Stimulated activated CD8-positive, alpha-beta memory T cell treated with anti-CD3 and anti-CD28 coated beads, Interleukin-15, amount 100 ng/mL, for 48 hours (primary cell): ENCODE measurements at regions not wholly inside any gene's neighbourhood (a gene's known extent, or its start where the extent isn't known, plus 50 kb on each side); places are given as distances from the start of the nearest gene placed in this dataset.
"Not testable (repeated sequence)": the region's sequence is repeated elsewhere in the genome, so short reads cannot be mapped to it uniquely, and the experiment has no call there.

ENCODE experiments used
- DNase-seq, 2 donors: peaks; one replicate each; pipeline ENCODE4 v3.0.0-alpha.2; 2020; ENCODE audit warnings: low read depth in 2 of 2

DNA sequence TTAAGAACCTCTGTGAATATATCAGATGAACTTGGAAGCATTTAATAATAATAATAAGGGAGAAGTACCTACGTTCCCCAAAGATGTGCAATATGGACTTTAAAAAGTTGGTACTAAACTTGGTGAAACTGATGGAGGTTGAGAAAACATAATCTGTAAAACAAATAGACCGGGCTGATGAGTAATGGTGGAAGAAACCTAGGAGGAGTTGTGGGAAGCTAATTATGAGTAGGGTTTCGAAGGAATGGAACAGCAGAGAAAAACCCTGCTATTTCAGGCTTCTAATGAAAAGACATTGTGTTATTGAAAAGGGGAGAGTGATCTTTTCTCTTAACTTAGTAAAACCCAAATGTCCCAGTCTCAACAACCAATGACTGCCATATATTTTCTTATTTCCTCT, 229.3 kb downstream of the PCSK1 start:
- no peak for DNase-seq

DNA sequence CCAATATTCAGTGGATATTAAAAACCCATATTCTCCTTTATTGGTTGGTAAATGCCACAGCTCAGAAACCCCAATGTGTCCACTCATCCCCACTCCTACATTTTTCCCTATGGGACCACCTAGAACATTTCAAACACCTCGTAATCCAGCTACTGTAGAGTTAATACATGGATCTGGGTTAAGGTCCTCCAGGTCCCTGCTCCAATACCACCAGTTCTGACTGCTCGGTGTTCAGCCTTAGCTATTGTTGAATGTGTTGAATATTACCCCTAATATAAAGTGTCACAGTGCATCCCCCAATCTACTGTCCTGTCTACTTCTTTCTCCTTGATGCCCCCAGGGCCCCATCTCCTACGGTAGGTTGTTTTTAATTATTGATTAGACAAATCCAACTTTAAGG, 231.5 kb downstream of the PCSK1 start:
- no peak for DNase-seq

DNA sequence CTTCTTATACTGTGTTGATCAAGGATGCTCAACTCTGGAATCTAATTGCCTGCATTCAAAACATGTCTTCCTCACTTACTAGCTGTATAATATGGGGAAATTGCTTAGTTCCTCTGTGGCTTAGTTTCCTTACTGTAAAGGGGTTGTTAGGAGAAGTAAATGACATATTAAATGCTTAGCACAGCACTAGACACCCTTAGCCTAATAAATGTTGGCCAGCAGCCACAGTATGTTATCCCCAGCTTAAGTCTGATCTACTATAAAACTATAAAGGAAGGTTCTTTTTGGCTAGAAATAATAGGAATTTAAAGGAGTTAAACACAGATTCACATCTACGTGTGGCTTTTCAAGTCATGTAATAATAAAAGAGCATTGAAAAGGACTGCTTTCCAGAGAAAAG, 232.4 kb downstream of the PCSK1 start:
- no peak for DNase-seq

DNA sequence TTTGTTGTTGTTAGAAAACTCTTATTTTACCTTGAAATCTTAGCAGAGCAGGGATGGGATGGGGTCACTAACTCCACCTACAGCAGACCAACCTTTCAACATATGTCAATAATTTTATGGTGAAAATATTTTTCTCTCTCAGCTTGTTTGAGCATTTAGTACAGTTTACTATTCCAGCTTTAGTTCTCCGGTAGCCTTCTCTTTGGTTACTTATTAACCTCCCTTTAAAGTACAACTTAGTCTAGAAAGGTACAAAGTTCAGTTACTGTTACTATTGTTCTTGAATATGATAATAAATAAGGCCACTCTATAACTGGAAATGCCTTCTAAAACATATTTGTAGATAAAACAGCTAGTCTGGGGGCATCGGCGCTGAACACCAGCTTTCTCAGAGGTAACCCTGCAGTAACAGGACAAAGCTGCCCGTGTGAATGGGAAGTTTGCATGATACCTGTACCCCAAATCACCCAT, 233.3 kb downstream of the PCSK1 start:
- no peak for DNase-seq

DNA sequence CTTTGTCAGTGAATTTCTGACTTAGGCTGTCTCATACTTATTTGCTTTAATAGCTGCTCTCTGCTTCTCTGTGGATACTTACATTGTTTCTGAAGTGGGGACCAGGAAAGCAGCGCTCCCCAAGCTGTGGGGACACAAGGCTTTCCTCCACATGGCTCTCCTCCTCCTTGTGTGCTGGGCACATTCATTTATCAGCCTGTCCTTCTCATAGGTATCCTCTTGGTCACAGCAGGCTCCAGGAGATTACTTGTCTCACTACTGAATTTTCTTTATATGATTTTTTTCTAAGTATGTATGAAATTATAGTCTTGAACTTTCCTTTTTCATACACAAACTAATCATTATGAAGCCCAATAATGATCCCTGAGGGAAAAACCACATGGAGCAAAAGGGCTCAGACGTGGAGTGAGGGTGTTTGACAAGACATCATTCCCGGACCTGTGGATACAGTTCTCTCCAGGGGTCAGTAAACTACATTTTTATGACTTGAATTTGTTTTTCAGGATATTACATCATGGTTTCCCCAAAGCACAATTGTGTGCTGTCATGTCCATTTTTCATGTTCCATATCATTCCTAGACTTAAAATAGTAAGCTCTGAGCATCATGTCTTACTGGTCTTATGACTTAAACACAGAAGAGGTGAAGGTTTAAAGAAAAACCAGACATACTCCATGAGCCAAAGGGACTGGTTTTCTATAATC, 234.5 kb downstream of the PCSK1 start:
- no peak for DNase-seq

DNA sequence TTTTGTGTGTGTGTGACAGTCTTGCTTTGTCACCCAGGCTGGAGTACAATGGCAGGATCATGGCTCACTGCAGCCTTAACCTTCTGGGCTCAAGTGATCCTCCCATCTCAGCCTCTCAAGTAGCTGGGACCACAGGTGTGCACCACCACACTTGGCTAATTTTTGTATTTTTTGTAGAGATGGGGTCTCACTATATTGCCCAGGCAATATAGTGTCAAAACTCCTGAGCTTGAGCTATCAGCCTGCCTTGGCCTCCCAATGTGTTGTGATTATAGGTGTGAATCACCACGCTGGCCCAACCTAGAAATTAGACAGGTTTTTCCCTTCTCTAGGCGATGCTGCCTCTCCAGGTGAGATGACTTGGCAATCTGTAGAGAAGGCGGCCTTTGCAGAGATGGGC, 235.3 kb downstream of the PCSK1 start:
- DNase-seq, result not testable (repeated sequence)

DNA sequence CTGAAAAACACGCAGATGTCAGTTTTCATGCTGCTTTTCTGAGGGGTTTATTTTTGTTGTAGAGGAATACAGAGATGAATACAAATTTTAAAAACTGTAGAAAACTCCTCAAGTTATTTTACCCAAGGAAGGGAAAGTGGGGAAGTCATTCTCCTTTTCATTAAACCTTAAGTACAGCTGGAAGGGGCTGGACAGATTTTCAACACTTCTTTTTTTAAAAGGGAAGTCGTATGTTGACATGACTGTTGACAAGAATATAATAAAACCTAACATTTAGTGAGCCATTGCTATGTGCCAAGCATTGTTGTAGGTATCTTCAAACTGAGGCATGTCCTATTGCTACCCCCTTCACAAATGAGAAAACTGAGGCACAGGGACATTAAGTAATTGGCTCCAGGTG, 235.7 kb upstream of the ELL2 start:
- DNase-seq, result no peak

DNA sequence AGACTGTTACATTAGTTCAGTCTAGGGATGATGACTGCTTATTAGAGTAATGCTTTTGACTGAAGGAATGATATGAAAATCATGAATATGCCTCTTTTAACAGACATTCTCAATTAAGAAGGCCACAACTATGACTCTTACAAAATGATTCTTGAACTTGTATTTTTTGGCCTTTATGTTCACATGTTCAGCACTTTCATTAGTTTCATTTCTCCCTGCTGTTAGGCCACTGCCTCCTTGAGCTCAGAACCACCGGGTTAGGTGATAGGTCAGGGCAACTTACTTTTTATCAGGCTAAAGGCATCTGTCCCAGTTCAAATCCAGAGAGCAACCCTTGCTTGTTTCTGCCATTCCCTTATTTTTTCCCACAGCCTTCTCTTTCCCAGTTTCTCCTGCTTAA, 235.2 kb upstream of the ELL2 start:
- no peak for DNase-seq

DNA sequence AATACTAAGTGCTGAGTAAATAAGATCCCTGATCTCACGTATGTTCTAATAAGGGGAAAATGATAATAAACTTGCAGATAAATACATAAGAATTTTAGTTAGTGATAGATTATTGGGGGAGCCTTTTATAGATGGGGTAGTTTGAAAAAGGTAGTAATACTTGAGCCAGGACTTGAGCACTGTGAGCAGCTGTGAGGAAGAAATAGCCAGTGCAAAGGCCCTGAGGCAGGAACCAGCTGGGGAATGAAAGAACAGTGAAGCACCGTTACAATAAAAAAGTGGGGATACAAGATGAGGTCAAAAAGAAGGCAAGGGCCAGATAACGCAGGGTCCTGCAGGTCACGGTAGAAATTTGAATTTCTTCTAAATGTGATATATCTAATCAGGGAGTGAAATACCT, 234.8 kb upstream of the ELL2 start:
- no peak for DNase-seq

DNA sequence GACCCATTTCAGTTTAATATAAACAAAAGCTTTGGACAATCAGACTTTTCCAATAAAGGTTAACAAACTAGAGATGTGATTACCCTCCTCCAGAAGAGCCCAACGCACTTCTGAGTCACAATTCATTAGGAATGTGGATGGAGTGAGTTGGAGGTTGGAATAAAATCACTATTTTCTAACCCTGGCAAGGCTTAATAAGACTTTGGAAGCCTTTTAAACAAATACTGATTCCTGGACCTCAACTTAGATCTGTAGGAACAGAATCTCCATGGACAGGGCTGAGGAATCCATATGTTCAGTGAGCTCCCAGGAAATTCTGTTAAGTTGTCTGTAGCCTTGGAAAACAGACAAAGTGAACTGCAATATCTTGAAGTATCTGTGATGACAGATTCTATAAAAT, 233.5 kb upstream of the ELL2 start:
- no peak for DNase-seq

DNA sequence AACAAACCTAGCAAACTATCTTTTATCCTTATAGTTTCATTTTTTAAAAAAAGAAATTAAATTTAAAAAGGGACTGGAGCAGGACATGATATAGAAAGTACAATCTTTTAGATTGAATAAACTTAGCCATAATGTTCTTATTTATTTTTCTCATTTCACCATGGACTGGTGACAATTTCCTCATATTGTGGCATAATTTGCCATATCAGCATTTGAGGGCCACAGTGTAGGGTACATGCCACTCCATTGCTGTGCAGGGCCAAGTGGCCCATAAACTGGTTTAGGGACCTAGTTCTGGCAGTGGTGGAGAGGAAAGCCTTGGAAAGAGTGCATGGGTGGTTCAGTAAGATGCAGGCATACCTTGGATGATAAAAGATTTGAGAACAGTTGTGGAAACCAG, 232.9 kb upstream of the ELL2 start:
- DNase-seq, result no peak

DNA sequence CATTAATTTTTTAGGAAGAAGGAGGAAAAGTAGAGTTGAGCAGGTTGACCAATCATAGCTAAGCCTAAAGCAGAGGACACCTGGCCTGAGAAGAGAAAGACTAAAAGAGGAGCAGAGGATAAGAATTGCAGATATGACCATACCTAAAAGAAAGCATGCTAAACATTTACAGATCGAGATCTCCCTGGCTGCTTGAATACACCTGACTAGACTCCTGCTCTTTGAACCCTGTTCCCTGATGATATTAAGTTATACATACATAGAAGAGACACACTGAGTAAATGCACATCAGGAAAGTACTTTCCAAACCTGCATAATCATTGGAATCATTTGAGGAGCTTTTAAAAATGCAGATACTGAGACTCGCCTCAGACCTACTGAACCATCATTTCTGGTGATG, 232.3 kb upstream of the ELL2 start:
- DNase-seq, result no peak

DNA sequence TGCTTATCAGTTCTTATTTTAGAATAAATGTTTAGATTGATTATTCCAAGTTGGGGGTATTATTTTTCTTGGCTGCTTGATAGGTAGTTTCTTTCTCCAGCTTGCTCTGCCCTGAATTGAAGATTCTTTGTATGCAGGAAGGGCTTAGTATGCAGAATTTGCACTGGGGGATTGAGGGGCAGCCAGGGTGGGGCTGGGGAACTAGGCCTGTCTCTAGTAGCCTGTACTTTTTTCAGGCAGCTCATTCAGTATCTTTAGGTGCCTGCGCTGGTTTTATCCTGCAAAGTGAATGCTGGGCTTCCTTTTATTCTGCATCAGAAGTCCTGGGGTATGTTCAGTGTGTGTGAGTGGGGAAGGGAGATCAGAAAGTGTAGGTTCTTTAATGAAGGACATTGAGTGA, 228.3 kb upstream of the ELL2 start:
- DNase-seq, result no peak

DNA sequence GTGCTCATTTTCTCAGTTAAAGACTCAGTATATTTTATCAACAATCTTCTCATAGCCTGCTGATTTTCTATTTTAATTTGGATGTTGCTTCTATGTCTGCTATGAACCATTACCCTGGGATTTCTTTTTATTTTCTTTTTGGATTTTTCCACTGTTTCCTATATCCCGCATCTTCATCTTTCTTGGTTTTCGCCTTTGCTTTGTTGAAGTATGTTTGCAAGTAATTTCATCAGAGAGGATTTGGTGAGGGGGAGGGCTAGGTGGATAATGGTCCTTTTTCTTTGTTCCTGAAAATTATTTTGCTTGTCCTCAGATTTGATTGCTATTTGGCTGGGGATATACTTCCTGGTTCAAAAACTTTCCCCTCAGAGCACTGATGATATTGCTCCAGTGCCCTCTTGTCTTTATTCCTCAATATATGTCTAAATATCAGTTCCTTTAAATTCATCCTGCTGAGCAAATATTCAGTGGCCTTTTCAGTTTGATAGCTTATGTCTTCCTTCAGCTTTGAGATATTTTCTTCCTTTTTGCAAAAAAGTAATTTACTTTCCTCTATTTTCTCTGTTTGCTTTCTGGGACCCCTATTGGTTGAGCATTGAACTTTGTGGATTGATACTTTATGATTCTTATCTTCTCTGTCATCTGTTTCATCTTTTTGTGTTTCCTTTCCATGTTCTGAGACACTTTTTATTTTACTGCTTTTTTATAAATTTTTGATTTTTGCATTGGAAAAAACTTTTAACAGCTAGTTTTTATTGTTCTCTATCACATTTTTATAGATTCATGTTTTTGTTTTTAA, 227.6 kb upstream of the ELL2 start:
- DNase-seq, result no peak

DNA sequence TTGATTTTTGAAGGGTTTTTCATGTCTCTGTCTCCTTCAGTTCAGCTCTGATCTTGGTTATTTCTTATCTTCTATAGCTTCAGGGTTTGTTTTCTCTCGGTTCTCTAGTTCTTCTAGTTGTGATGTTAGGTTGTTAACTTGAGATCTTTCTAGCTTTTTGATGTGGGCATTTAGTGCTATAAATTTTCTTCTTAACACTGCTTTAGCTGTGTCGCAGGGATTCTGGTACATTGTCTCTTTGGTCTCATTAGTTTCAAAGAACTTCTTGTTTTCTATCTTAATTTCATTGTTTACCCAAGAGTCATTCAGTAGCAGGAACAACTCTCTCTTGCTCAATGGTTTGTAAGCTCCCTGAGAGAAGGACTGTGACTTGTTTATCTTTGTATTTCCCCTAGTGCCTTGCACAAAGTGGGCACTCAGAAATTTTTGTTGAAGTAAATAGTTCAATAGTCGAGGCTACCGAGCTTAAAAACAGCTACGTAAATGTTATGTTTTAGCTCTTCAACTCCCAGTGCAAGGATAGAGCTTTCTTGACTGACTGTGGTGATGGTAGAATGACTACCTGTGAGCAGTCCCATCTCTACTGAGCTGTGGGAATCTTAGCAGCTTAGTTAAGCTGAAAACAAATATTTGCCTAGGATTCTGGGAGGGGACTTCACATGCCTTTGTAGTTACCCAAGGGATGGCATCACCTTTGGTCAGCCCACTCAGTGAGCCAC, 225.8 kb upstream of the ELL2 start:
- DNase-seq, result no peak

DNA sequence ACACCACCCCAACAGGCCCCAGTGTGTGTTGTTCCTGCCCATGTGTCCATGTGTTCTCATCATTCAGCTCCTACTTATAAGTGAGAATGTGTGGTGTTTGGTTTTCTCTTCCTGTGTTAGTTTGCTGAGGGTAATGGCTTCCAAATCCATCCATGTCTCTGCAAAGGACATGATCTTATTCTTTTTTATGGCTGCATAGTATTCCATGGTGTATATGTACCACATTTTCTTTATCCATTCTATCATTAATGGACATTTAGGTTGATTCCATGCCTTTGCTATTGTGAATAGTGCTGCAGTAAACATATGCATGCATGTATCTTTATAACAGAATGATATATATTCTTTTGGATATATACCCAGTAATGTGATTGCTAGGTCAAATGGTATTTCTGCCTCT, 222.9 kb upstream of the ELL2 start:
- DNase-seq, result not testable (repeated sequence)

DNA sequence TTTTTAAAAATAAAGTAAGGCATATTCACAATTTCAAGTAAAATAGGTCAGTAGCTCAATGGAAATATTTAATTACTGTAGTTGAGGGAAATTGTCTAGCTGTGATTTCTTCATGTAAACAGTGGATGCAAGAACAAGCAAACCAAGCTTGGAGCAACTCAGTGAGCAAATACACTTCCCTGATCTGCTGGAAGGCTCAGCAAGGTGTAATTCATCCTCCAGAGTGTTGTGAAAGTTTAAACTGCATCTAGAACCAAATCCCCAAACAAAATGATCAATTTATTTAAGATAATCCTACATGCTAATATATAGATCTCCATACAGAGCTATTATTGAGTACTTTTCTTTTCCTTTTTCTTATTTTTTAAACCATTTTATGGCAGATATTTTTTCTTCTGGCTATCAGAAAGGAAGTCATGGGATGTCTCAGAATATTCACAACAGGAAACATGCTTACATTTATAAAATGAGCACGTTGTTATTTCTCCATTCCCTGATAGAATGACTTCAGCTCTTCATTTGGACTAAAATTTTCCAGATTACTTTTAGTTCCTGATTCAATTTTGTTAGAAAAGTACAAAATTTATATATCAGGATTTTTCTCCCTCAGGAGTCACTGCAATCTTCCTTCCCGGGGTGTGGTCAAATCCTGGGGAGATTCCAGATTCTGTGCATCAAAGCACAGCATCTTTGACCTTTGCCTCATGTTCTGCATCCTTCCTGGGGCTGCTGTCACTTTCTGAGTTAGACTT, 219.2 kb upstream of the ELL2 start:
- DNase-seq, result no peak

DNA sequence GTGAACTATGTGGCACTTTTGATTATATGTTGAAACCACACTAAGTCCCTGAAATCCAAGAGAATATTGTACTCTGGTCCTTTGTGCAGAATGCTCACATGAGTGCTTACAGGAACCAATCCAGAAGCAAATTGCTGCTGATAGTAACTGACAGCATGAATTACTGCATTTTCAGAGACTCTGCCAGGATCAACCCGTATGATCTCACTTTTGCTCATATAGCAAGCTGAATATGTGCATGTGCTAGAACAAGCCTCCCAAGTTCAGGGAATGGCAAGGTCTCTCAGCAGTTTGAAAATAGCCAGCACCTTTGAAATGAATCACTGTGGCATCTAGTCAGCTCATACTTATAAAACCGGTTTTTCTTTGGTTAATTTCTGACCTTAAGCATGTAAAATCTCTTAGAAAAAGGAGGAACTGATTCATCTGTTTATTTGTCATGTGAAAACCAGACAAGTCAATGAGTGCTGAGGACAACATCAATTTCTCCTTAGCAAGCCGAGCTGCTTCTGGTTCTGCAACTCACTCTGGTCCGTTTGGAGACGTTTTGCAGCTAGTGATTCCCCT, 215.7 kb upstream of the ELL2 start:
- DNase-seq, result no peak

DNA sequence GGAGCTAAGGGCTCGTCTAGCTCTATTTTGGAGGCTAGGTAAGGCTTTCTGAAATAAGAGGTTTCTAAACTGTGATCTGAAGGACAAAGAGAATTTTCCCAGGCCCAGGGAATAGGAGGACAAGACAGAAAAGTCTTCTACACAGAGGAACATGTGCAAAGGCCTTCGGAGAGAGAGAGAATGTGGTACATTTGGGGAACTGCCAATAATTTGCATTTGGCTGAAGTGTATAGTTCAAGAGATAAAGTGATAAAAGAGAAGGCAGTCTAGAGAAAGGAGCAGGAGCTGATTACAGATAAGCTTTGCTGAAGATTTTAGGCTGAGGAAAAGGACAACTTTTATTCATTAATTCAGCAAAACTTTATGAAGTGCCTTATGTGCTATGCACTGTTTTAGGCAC, 214.4 kb upstream of the ELL2 start:
- no peak for DNase-seq

DNA sequence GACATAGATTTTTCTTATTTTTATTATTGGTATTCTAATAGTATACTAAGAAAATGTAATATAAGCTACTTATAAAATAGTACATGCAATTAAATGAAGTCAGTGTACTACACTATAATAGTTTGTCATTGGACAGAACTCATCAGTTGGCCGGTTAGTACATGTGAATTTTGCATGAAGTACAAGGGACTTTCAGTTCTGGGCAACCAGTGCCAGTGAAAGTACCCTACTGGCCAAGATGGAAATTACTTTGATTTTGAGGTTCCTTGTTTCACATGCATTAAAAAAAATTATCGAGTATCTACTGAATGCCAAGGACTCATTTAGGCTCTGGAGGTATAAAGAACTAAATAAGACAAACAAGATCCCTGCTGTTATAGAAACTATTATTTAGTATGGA, 213.4 kb upstream of the ELL2 start:
- DNase-seq, result no peak

DNA sequence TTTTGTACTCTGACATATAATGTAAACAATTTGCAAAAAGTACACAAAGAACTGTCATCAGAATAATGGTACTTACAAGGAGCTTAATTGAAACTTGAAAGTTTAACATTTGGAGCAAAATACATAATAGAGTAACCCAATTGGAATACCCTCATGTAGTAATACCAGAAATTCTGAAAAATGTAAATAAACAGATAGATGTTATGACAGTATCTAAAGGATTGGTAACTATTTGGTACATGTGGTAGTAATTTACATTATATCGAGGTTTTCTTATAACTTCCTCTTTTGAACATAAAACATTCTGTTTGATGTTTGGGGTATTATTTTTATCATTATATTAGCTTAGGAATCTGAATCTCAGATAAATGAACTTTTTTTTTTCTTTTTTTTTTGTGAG, 211.7 kb upstream of the ELL2 start:
- no peak for DNase-seq

DNA sequence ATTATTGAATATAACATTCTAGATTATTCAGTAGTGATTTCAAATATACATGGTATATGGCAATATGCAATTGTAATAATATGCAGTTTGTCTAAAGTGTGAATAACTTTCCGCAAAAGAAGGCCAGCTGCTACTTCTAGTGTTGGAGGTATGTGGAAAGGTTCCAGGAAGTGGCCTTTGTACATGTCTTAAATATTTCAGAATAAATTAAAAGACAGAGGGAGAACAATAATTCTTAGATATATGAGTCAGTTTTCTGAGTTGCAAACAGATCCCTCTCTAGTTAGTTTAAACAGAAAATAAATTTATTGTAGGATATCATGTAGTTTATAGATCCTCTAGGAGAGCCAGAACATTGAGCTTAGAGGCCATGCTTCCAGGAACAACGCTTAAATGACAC, 210.8 kb upstream of the ELL2 start:
- DNase-seq, result no peak
